ENCODE measurements at regions not wholly inside any gene's neighbourhood (a gene's known extent, or its start where the extent isn't known, plus 50 kb on each side); places are given as distances from the start of the nearest gene placed in this dataset.

DNA sequence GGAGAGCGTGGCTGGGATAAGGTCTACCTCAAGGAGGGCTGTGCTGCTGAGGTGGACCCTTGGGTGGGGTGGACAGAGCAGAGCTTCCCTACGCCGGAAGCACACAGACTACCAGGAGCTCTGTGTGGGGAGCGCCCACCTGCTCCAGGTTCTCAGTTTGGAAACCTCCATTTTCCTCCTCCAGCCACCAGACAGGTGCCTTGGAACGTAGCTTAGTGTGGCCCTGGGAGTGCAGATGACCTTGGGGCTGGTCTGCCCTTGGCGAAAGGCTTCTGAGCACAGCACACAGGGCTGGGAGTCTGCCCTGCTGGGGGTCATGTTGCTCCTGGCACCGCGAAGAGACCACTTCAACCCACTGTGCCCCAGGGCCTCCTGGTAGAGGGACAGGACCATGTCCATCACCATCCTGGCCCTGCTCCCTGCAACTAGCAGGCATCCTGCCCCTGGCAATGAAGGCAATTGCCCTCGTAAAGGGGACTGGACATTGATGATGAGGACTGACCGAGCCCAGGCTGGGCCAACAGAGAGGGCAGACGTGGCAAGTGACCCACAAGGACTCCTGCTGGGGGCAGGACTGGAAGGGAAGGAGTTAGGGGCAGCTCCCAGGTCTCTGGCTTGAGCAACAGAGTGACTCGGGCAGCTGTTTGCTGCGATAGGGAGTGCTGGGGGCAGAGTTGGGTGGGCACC, 214.7 kb downstream of the CYP26B1 start:
- TF ChIP-seq FOXK2 (IDR thresholded peaks at IDR 0.05) = no peak
- no peak for TF ChIP-seq CTBP1 (IDR thresholded peaks at IDR 0.05; ENCODE audit: borderline replicate concordance)
- no peak for TF ChIP-seq FOXM1 (IDR thresholded peaks at IDR 0.05; ENCODE audit: borderline replicate concordance)
- TF ChIP-seq ARNT (IDR thresholded peaks at IDR 0.05) = no peak
- no peak for TF ChIP-seq ELF4 (IDR thresholded peaks at IDR 0.05)
- no peak for TF ChIP-seq SUZ12 (IDR thresholded peaks at IDR 0.05)
- TF ChIP-seq BHLHE40 (IDR thresholded peaks at IDR 0.05; ENCODE audit: borderline replicate concordance) = no peak
- no peak for TF ChIP-seq HDGF (IDR thresholded peaks at IDR 0.05; ENCODE audit: borderline replicate concordance)
- no peak for TF ChIP-seq L3MBTL2 (conservative IDR thresholded peaks at IDR 0.05)
- no peak for TF ChIP-seq SP1 (IDR thresholded peaks at IDR 0.05)
- no peak for TF ChIP-seq ZNF384 (IDR thresholded peaks at IDR 0.05)
- TF ChIP-seq TARDBP (IDR thresholded peaks at IDR 0.05) = no peak
- TF ChIP-seq, protein P1, sequence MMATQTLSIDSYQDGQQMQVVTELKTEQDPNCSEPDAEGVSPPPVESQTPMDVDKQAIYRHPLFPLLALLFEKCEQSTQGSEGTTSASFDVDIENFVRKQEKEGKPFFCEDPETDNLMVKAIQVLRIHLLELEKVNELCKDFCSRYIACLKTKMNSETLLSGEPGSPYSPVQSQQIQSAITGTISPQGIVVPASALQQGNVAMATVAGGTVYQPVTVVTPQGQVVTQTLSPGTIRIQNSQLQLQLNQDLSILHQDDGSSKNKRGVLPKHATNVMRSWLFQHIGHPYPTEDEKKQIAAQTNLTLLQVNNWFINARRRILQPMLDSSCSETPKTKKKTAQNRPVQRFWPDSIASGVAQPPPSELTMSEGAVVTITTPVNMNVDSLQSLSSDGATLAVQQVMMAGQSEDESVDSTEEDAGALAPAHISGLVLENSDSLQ (IDR thresholded peaks at IDR 0.05) = no peak
- TF ChIP-seq FOXA1 (IDR thresholded peaks at IDR 0.05) = no peak

All from HEK293T (cell line).